ENCODE measurements at regions not wholly inside any gene's neighbourhood (a gene's known extent, or its start where the extent isn't known, plus 50 kb on each side); places are given as distances from the start of the nearest gene placed in this dataset.

GRCh38 chr12:17017402-17017801 lies 411.4 kb upstream of the LMO3 start:
- no peak for TF ChIP-seq POLR2A (IDR thresholded peaks at IDR 0.05; ENCODE audit: low read depth, low read length)
- TF ChIP-seq POLR2AphosphoS5 (IDR thresholded peaks at IDR 0.05; ENCODE audit: low read depth, low read length) = no peak
- TF ChIP-seq TAF1 (IDR thresholded peaks at IDR 0.05; ENCODE audit: low read depth, low read length) = no peak
